ENCODE measurements at regions not wholly inside any gene's neighbourhood (a gene's known extent, or its start where the extent isn't known, plus 50 kb on each side); places are given as distances from the start of the nearest gene placed in this dataset.

- TF ChIP-seq CTCF (IDR thresholded peaks at IDR 0.05; ENCODE audit: low read depth, low read length) (peak; percentile 17), POLR2A (IDR thresholded peaks at IDR 0.05; ENCODE audit: extremely low read depth, insufficient read length) (no peak), MAX (IDR thresholded peaks at IDR 0.05; ENCODE audit: low read depth, low read length) (no peak), MYC (IDR thresholded peaks at IDR 0.05; ENCODE audit: low read depth, low read length) (no peak)
Measured at GRCh38 chr11:13210424-13210823, 67.2 kb upstream of the BMAL1 start.
